KG1 (cell line): ENCODE measurements at regions not wholly inside any gene's neighbourhood (a gene's known extent, or its start where the extent isn't known, plus 50 kb on each side); places are given as distances from the start of the nearest gene placed in this dataset.
"Not testable (repeated sequence)": the region's sequence is repeated elsewhere in the genome, so short reads cannot be mapped to it uniquely, and the experiment has no call there.

Experiments used
- DNase-seq: peaks from one replicate; lab custom pipeline; 2025; lab: John Stamatoyannopoulos, UW

- DNase-seq = no peak
Observed at GRCh38 chr5:104599726-104600125, 1037.1 kb upstream of the NUDT12 start.

- no peak for DNase-seq
Observed at GRCh38 chr5:104598285-104598684, 1035.7 kb upstream of the NUDT12 start.

- DNase-seq = no peak
Observed at GRCh38 chr5:104594850-104595249, 1032.3 kb upstream of the NUDT12 start.

GRCh38 chr5:104576677-104577076 lies 1014.1 kb upstream of the NUDT12 start:
- DNase-seq = no peak

- DNase-seq = no peak
Observed at GRCh38 chr5:104573949-104574709, 1011.5 kb upstream of the NUDT12 start.

- no peak for DNase-seq
Observed at GRCh38 chr5:104569621-104570020, 1007.0 kb upstream of the NUDT12 start.

GRCh38 chr5:104564530-104564929 lies 1001.9 kb upstream of the NUDT12 start:
- DNase-seq = no peak

GRCh38 chr5:104556957-104557356 lies 994.4 kb upstream of the NUDT12 start:
- DNase-seq = no peak

GRCh38 chr5:104551628-104552027 lies 989.0 kb upstream of the NUDT12 start:
- DNase-seq = no peak

GRCh38 chr5:104546871-104547270 lies 984.3 kb upstream of the NUDT12 start:
- DNase-seq = not testable (repeated sequence)

- no peak for DNase-seq
Observed at GRCh38 chr5:104541141-104541785, 978.7 kb upstream of the NUDT12 start.

GRCh38 chr5:104540448-104540847 lies 977.9 kb upstream of the NUDT12 start:
- no peak for DNase-seq

GRCh38 chr5:104539618-104540350 lies 977.2 kb upstream of the NUDT12 start:
- DNase-seq = no peak

- DNase-seq = no peak
Observed at GRCh38 chr5:104538734-104539133, 976.1 kb upstream of the NUDT12 start.

GRCh38 chr5:104533498-104533897 lies 970.9 kb upstream of the NUDT12 start:
- no peak for DNase-seq

GRCh38 chr5:104526866-104527265 lies 964.3 kb upstream of the NUDT12 start:
- no peak for DNase-seq

GRCh38 chr5:104513640-104514072 lies 951.1 kb upstream of the NUDT12 start:
- no peak for DNase-seq

- DNase-seq = no peak
Observed at GRCh38 chr5:104513121-104513602, 950.6 kb upstream of the NUDT12 start.

- DNase-seq = no peak
Observed at GRCh38 chr5:104512063-104512825, 949.7 kb upstream of the NUDT12 start.

- DNase-seq = no peak
Observed at GRCh38 chr5:104498281-104498680, 935.7 kb upstream of the NUDT12 start.

GRCh38 chr5:104494083-104494482 lies 931.5 kb upstream of the NUDT12 start:
- DNase-seq = no peak

GRCh38 chr5:104472811-104473210 lies 910.2 kb upstream of the NUDT12 start:
- DNase-seq = no peak
